ENCODE measurements at regions not wholly inside any gene's neighbourhood (a gene's known extent, or its start where the extent isn't known, plus 50 kb on each side); places are given as distances from the start of the nearest gene placed in this dataset.

DNA sequence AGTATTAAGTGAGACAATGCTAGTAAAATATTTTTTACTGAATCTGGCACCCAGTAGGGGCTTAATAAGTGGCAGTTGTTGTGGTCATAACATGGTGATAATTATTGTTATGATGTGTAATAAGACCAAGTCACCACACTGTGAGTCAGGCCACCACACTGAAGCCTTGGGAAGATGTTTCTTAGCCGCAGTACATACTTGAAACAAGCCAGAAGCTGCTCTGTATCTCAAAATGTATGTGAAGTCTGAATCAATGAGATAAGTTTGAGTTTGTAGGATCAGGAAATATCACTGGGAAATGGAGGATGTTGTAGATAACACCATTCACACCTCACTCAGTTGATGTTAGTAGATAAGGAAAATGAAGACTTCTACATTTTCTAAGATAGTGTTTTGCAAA is 51.3 kb upstream of the PTPN3 start:
- DNase-seq: no peak

DNA sequence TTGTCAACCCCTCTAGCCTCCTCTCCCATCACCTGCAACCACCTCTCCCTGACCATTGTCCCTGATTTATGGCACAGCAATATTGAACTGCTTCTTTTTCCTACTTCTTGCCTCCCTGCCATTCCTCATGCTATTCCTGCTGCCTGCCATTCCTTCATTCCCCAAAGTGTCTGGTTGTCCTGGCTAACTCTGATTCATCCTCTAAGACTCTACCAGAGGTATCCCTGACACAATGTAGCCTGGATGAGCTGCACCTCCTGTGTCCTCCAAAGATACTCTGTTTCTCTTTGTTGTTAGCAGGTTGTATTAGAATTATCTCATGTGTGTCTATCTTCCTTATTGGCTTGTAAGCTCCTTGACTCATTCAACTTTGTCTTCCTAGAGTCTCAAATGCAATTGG is 53.5 kb upstream of the PTPN3 start:
- DNase-seq: no peak

- DNase-seq: no peak
Observed at GRCh38 chr9:109555215-109555614, 57.1 kb upstream of the PTPN3 start.

DNA sequence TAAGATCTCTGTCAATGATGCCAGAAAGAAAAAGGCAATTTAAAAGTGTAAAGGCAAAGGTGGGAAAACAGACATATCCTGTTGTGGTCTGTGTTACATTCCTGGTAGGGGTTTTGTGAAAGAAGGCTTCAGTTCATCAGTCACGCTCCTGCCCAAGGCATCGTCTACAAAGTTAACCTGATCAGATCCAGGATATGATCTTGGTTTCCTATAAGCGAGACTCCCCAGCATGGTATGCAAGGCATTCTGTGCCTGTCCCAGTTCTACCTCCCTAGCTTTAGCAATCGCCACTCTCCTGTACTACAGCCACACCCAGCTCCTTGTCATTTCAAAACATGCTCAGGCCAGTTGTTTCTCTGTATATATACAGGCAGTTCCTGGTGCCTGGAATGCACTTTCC is 58.0 kb upstream of the PTPN3 start:
- DNase-seq: no peak

- DNase-seq: no peak
Observed at GRCh38 chr9:109556786-109557185, 58.7 kb upstream of the PTPN3 start.

DNA sequence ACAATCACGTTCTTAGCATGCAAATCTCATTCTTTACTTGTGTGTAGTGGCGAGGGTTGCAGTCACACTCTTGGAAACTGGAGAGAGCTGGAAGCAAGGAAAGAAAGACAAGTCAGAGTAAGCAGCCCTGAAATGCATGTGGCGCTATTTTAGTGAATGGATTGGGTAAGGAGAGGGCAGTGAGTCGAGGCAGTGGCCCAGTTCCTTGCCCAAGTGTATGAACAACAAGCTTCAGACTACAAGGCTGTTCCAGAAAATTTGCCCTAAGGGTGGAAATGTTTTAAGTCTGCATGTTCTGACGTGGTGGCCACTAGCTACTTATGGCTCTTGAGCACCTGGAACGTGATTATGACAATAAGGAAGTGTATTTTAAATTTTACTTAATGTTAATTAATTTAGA is 59.4 kb upstream of the PTPN3 start:
- DNase-seq: no peak

DNA sequence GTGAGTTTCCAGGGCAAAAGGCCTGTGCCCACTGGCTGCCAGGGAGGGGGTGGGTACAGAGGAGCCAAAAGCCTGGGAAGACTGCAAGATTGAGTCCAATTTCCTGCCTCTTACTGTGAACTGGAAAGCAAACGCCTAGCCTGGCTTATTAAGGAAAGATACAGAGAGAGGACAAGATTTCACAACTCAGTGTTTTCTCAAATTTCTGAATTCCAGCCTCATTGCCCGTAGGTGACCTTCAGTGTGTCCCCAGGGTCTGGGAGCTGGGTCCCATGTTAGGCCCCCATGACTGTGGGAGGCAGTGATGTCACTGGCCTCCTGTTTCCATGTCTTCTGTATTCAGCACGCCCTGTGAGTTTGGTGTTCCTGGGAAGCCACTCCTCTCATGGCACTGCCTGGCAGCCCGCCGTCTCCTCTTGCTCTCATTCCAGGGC is 60.6 kb upstream of the PTPN3 start:
- DNase-seq: no peak

GRCh38 chr9:109560470-109561132 is 62.5 kb upstream of the PTPN3 start:
- peak; percentile 40 for DNase-seq

- no peak for DNase-seq
Observed at GRCh38 chr9:109561137-109561536, 63.0 kb upstream of the PTPN3 start.

GRCh38 chr9:109568089-109568488 is 70.0 kb upstream of the PTPN3 start:
- DNase-seq: no peak

DNA sequence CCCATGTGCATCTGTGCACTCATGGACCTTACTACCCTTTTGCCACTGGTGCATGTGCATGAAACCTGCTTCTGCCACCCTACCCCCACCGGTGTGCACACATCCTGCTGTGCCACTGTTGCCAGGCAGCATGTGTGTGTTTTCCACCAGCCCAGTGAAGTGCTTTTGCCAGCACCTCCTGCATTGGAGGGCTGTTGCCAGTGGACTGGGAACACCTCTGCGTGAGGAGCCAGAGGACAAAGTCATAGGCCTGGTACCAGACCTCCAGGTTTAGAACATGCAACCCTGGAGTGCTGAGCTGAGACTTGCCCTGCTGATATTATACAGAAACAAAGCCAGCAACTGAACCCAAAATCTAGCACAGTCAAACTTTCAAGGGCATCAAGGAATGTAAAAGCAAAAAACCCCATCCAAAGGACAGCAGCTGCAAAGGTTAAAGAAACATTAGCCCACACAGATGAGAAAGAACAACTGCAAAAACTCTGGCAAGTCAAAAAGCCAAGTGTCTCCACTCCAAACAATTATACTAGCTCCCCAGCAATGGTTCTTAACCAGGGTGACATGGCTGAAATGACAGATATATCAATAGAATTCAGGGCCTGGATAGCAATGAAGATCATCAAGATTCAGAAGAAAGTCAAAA is 70.6 kb upstream of the PTPN3 start:
- no peak for DNase-seq

- DNase-seq: peak; percentile 68
Observed at GRCh38 chr9:109574061-109574882, 76.2 kb upstream of the PTPN3 start.

GRCh38 chr9:109576762-109577161 is 78.7 kb upstream of the PTPN3 start:
- no peak for DNase-seq

GRCh38 chr9:109579191-109579948 is 81.3 kb upstream of the PTPN3 start:
- no peak for DNase-seq

DNA sequence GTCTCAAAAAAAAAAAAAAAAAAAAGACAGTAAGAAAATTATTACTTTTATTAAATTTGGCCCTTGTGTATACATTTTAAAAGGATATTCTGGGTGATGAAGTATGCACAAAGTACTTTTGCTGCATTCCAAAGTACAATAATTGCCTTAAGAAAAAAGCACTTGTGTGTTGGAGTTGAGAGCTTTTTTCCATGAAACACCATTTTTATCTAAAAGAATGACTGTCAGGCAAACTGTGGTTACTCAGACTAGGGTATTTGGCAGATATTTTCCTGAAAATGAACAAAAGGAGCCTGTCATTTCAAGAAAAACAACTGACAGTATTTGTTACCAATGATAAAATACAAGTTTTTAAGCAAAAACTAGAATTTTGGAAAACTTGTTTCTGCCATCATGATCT is 84.3 kb upstream of the PTPN3 start:
- no peak for DNase-seq

DNA sequence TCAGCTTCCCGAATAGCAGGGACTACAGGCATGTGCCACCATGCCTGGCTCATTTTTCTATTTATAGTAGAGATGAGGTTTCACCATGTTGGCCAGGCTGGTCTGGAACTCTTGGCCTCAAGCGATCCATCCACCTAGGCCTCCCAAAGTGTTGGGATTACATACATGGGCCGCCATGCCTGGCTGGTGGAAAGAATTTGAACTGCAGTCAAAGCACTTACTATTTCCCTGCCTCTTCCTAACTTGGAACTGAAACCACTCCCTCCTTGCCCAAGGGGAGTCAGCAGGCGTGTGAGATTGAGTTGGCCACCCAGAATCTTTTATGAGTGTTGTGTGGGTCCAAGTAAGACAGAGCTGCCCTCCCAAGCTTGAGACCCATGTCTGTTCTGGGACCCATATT is 86.1 kb upstream of the PTPN3 start:
- no peak for DNase-seq

GRCh38 chr9:109585796-109586195 is 87.7 kb upstream of the PTPN3 start:
- DNase-seq: no peak

GRCh38 chr9:109586993-109587392 is 88.9 kb upstream of the PTPN3 start:
- DNase-seq: no peak

DNA sequence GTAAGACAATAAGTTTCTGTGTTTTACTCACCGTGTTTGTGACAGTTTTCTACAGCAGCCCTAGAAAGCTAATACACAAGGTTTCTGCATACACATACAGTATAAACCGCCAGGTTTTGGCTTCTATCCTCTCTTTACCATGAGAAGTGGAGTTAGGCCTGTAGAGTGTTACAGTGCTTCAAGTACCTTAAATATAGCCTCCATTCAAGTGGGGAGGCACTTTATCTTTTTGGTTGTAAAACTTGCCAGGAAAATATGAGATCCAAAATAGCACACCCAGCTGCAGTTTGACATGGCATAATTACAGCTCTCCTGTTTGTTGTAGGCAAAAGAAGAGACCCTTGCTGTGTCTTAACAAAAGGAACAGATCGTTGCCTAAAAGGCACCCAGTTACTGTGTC is 90.3 kb upstream of the PTPN3 start:
- no peak for DNase-seq

DNA sequence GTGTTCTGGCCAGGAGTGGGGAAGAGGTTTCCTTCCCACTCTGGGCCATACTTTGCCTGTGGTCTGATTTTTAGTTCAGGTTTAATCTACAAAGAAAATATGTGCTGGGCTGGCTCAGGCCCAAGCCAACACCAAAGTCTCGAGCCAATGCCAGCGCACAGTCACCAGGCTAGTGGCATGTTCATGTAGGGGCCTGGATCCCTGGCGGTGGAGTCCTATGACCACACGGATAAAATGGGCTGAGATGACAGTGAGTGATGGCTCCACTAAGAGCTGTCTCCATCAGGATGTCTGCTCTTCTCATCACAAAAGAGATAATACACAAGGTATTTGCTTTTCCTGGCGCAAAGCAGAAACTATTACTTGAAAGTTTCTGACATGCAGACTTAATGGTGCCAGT is 92.9 kb upstream of the PTPN3 start:
- no peak for DNase-seq

- DNase-seq: no peak
Observed at GRCh38 chr9:109591691-109592090, 93.6 kb upstream of the PTPN3 start.

GRCh38 chr9:109593612-109594011 is 95.5 kb upstream of the PTPN3 start:
- no peak for DNase-seq

DNA sequence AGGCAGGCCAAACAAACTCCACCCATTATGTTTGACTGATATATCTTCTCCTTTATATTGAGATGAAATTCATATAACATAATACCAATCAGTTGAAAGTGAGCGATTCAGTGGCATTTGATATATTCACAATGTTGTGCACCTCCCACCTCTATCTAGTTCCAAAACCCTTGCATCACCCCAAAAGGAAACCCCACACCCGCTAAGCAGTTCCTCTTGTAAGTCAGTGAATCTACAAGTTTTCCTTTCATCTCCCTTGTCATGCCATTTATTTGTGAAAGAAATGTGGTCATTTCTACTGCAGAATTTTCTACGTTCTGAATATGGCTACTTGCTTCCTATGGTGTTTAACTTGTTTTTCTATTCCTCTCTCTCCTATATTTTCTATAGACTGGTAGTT is 99.4 kb upstream of the PTPN3 start:
- no peak for DNase-seq

Data from NCI-H82 (cell line).